Activated T-helper 1 cell treated with anti-CD3 and anti-CD28 coated beads, Interleukin-12 subunit alpha, Interleukin-12 subunit beta, Interleukin-2, Interleukin-4 antibody, amounts not matched to agents 30 ng/mL and 10 ng/mL and 1 ng/mL, durations not matched to agents 14 hours and 24 hours and 36 hours (primary cell): ENCODE measurements at regions not wholly inside any gene's neighbourhood (a gene's known extent, or its start where the extent isn't known, plus 50 kb on each side); places are given as distances from the start of the nearest gene placed in this dataset.

ENCODE experiments used
- DNase-seq: peaks from one replicate; pipeline ENCODE4 v3.0.0; 2021; ENCODE audit warnings: low spot score
- H3K27ac Mint-ChIP-seq: one replicate; pipeline ENCODE4 v1.8.0; 2021; ENCODE audit warnings: mild to moderate bottlenecking, mixed read lengths
- H3K27me3 Mint-ChIP-seq: one replicate; pipeline ENCODE4 v1.8.0; 2022; ENCODE audit warnings: mild to moderate bottlenecking, moderate library complexity, mixed read lengths; ENCODE audit not compliant: insufficient read depth
- H3K36me3 Mint-ChIP-seq: one replicate; pipeline ENCODE4 v1.8.0; 2021; ENCODE audit warnings: low read depth, mixed read lengths
- H3K4me1 Mint-ChIP-seq: one replicate; pipeline ENCODE4 v1.8.0; 2021; ENCODE audit warnings: low read depth, mixed read lengths
- H3K4me3 Mint-ChIP-seq: one replicate; pipeline ENCODE4 v1.8.0; 2021; ENCODE audit warnings: mild to moderate bottlenecking, moderate library complexity, mixed read lengths
- H3K9me3 Mint-ChIP-seq: one replicate; pipeline ENCODE4 v1.8.0; 2021; ENCODE audit warnings: mixed read lengths
- intact Hi-C: fragments of 100-400 bp; cut with micrococcal nuclease; formaldehyde crosslinking; loops from one replicate; pipeline ENCODE4 v1.15.1; 2024

DNA sequence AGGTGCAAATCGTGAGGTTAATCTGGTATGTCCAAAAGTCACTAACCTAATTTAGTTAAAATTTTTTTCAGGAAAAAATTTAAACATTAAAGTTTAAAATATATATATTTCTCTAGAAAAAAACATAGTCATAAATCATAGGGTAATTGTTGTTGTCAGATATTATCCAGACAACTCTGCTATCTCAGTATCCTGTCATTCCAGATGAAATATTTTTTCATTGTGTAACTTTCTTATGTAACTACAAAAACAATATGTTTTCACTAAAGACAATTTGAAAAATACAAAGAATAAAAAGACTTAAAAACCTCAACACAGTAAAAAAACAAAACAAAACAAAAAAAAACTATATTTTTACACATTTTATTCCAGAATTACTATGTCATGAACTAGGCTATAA, 57.6 kb downstream of the TENT5A start:
- Mint-ChIP-seq H3K27me3 (no peaks in the 10 kb centered on the region), H3K4me1 (no peaks in the 10 kb centered on the region), H3K27ac (no peak overlapping the region), H3K36me3 (no peaks in the 10 kb centered on the region), H3K4me3 (no peak overlapping the region), H3K9me3 (no peaks in the 10 kb centered on the region)
- intact Hi-C loops = no loop called here
- no peak for DNase-seq

DNA sequence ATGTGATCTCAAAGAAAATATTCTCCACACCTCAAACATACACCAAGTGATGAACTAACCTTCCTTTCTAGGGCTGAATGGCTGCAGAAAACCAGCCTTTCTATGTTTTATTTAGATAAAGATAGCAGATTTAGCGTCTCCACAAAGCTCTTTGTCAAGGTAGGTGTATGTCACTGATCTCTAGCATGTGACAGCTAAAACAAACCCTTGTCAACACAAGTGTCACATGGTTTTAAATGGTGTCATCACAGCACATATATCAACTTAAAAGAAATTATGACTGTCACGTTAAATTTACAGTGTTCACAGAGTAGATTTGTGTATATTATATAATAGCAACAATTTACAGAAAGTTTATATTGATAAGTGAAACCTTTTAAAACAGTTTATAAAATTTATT, 58.3 kb downstream of the TENT5A start:
- intact Hi-C loops = no loop called here
- no peak overlapping the region for H3K4me3 Mint-ChIP-seq
- H3K27ac Mint-ChIP-seq = no peak overlapping the region
- H3K9me3 Mint-ChIP-seq = no peaks in the 10 kb centered on the region
- H3K36me3 Mint-ChIP-seq = no peaks in the 10 kb centered on the region
- no peak for DNase-seq
- H3K4me1 Mint-ChIP-seq = no peaks in the 10 kb centered on the region
- H3K27me3 Mint-ChIP-seq = no peaks in the 10 kb centered on the region

DNA sequence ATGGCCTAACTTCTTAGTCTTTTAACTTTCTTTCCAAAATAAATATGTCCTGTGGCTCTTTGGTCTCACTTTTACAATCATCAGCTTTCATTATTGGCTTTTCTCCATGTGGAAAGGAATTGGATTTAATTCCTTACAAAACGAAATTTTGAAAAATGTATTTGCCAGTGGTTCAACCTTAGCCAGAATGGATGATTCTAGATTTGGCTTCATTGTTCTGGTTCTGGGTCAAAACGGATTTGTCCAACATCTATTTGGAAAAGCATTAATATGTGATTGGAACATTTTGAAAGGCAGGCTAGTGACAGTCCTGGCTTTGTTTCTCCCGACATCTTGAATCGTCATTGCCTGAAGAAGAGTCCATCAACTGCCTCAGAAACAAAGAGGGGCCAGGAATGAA, 59.2 kb downstream of the TENT5A start:
- Mint-ChIP-seq H3K27ac (no peak overlapping the region), H3K4me3 (no peak overlapping the region), H3K36me3 (no peaks in the 10 kb centered on the region), H3K4me1 (no peaks in the 10 kb centered on the region), H3K9me3 (no peaks in the 10 kb centered on the region), H3K27me3 (no peaks in the 10 kb centered on the region)
- intact Hi-C loops = no loop called here
- no peak for DNase-seq

DNA sequence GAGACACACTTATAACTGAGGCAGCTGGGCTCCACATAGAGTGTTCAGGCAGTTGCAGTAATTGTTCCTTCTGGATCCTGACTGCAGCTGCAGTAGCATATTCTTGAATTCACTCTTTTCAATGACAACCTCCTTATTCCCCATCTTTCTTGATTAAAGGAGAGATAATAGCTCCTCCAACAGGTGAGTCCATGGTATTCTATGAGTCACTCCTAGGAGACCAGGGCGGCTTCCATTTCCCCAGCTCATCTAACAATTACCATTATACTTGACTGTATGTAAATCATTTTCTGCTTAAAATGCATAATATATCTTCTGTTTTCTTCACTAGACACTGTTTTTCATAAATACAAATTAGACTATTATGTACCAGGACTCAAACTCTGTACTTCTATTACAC, 62.4 kb downstream of the TENT5A start:
- no peak overlapping the region for H3K4me3 Mint-ChIP-seq
- H3K9me3 Mint-ChIP-seq = no peaks in the 10 kb centered on the region
- H3K27ac Mint-ChIP-seq = no peak overlapping the region
- no peaks in the 10 kb centered on the region for H3K4me1 Mint-ChIP-seq
- intact Hi-C loops = no loop called here
- no peaks in the 10 kb centered on the region for H3K36me3 Mint-ChIP-seq
- no peaks in the 10 kb centered on the region for H3K27me3 Mint-ChIP-seq
- no peak for DNase-seq

DNA sequence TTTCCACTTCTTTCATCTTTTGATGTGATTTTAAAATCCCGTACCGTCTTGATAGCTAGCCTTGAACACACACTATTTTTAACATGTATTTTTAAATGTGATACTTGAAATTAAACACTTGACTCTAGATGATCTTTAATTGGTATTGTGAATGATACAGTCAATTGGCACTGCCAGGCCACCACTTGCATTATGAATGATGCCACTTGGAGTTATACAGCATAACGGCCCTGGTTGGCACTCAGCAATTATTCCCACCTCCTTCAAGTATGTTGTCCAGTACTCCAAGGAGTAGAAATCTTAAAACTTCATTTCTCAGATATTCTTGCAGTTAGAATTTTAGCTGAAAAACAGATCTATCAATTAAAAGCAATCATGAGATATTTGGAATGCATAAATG, 62.9 kb downstream of the TENT5A start:
- intact Hi-C loops = no loop called here
- Mint-ChIP-seq H3K4me1 (no peaks in the 10 kb centered on the region), H3K9me3 (no peaks in the 10 kb centered on the region), H3K36me3 (no peaks in the 10 kb centered on the region), H3K27me3 (no peaks in the 10 kb centered on the region), H3K27ac (no peak overlapping the region), H3K4me3 (no peak overlapping the region)
- no peak for DNase-seq

DNA sequence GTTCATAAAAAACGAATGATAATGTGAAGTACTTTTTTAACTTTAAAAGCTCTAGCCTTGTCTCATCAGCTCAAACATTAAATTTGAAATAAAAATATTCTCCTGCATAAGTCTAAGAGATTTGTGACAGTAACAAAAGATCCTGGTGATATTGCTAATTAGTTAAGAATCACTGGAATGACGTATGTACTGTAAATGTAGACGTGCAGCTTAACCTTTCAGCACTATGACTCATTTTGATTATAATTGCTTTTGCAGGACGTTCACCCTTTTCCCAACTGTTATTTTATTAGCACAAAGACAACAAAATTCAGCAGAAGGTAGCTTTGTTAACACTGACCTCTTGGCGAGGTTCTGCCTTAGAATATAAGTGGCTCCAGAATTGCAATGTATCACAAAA, 68.6 kb downstream of the TENT5A start:
- H3K36me3 Mint-ChIP-seq = no peaks in the 10 kb centered on the region
- DNase-seq = no peak
- H3K4me1 Mint-ChIP-seq = no peaks in the 10 kb centered on the region
- intact Hi-C loops = no loop called here
- H3K27ac Mint-ChIP-seq = no peak overlapping the region
- H3K27me3 Mint-ChIP-seq = no peaks in the 10 kb centered on the region
- no peak overlapping the region for H3K4me3 Mint-ChIP-seq
- H3K9me3 Mint-ChIP-seq = no peaks in the 10 kb centered on the region

DNA sequence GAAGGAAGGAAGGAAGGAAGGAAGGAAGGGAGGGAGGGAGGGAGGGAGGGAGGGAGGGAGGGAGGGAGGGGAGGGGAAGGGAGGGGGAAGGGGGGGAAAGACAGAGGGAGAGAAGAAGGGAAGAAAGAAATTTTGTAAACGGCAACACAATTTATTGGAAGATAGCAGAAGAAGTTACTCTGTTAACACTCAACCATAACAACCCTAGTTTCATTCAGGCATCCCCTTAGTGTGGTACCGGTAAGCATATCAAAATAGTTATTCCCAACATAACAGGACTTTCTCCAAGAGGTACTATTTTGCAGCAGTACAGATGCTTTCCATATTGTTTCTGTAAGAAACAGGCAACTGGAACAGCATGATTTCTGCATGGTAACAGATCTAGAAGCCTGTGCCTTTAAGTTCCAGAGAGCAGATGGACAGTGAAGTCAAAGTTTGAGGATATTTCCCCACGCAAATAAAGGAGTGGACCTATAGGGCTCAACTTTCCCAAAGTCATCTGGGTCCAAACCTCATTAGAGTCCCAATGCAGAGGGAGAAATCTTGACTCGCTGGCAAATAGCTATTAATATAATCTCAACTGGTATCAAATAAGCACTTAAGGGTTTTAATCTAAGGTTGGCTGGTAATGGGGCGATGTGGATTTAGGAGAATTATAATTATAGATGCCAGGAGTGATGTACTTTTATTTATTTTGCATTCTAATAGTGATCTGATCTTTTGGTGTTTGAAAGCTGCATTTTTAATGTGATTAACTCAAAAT, 69.4 kb downstream of the TENT5A start:
- Mint-ChIP-seq H3K36me3 (no peaks in the 10 kb centered on the region), H3K27ac (no peak overlapping the region), H3K27me3 (no peaks in the 10 kb centered on the region)

DNA sequence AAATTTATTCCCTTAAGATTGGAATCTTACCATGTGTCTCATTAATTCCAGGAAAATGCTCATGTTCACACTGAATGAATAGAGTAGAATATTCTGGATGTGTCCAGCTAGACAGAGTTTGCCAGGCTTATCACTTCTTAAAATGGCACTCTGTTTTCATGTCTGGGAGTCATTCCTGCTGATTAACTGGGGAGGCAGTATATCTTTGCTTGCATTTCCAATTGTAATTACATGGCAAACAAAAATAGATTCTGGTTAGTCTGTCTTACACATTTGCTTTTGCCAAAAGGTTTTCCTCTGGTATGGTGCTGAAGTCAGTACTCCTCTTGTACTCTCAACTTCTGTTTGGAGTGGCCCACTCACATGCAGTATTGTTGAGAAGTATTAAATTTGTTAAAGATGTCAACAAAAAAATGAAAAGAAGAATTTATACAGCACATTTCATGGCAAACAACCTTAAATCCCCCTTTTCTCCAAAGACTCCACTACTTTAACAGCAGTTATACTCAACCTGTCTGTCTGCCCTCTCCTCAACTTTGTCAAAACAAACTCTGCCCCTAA, 70.2 kb downstream of the TENT5A start:
- Mint-ChIP-seq H3K4me1 (no peaks in the 10 kb centered on the region), H3K27me3 (no peaks in the 10 kb centered on the region), H3K36me3 (no peaks in the 10 kb centered on the region), H3K4me3 (no peak overlapping the region), H3K27ac (no peak overlapping the region), H3K9me3 (no peaks in the 10 kb centered on the region)
- intact Hi-C loops = no loop called here
- DNase-seq = no peak

More for the DNA sequence above, 69.4 kb downstream of the TENT5A start:
- H3K4me3 Mint-ChIP-seq = no peak overlapping the region
- H3K4me1 Mint-ChIP-seq = no peaks in the 10 kb centered on the region
- H3K9me3 Mint-ChIP-seq = no peaks in the 10 kb centered on the region
- DNase-seq = no peak
- intact Hi-C loops = no loop called here

DNA sequence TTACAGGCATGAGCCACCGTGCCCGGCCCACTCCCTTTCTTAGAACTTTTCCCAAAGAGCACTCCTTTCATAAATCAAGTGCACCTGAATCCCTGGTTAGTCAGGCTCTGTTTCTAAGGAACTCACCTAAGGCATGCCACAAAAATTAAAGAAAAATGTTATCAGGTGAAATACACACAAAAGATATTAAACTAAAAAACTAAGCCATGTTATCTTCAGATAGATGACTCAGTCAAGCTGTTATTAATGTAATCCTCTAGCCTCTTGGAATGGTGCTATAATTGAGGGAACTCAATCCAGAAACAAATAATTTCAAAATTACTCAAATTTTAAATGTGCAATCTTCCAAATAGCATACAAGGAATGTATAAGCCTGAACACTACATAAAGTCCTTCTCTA, 83.0 kb downstream of the TENT5A start:
- no peaks in the 10 kb centered on the region for H3K27me3 Mint-ChIP-seq

DNA sequence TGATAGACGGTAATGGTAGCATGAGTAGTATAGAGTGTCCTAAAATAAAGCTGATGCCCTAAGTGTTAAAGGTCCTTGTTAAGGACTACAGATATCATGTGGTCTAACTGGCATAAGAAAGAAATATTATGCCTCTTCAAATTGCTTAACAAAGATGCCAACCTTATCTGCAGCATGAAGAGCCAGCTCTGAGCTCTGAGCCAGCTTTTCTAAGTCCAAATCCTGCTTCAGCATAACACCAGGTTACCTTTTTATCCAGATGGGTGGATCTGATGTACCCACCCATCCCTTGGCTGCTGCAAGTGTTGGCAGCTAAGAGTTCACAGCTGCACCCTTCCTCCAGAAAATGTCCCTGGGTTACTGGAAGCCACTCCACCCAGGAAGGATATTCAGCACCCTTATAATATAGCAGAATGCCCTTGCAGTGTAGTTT, 83.8 kb downstream of the TENT5A start:
- Mint-ChIP-seq H3K27ac (no peak overlapping the region), H3K36me3 (no peaks in the 10 kb centered on the region), H3K4me3 (no peak overlapping the region), H3K9me3 (no peaks in the 10 kb centered on the region), H3K27me3 (no peaks in the 10 kb centered on the region), H3K4me1 (no peaks in the 10 kb centered on the region)
- no peak for DNase-seq
- intact Hi-C loops = no loop called here

More for the DNA sequence above, 83.0 kb downstream of the TENT5A start:
- H3K36me3 Mint-ChIP-seq = no peaks in the 10 kb centered on the region
- DNase-seq = no peak
- H3K4me1 Mint-ChIP-seq = no peaks in the 10 kb centered on the region
- no peaks in the 10 kb centered on the region for H3K9me3 Mint-ChIP-seq
- H3K27ac Mint-ChIP-seq = no peak overlapping the region
- no peak overlapping the region for H3K4me3 Mint-ChIP-seq
- intact Hi-C loops = no loop called here

DNA sequence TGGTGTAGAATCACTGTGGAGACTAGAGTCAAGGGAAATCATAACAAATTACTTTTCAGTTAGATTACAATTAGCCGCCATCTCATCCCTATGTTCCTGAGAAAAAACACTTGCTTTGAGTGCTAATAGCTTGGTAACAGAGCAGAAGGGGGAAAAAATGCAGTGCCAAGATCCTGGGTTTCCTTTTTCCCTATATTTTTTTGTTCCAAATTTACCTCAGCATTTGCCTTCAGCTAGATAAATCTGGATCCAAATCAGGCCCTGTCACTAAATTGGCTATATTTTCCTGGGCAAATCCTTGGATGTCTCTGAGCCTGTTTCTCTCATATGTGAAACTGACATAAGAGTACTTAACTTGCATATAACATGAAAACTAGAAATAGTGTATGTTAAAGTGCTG, 86.0 kb downstream of the TENT5A start:
- no peak overlapping the region for H3K4me3 Mint-ChIP-seq
- no peaks in the 10 kb centered on the region for H3K4me1 Mint-ChIP-seq
- no peaks in the 10 kb centered on the region for H3K9me3 Mint-ChIP-seq
- intact Hi-C loops = no loop called here
- H3K36me3 Mint-ChIP-seq = no peaks in the 10 kb centered on the region
- no peak overlapping the region for H3K27ac Mint-ChIP-seq
- no peak for DNase-seq
- H3K27me3 Mint-ChIP-seq = no peaks in the 10 kb centered on the region

DNA sequence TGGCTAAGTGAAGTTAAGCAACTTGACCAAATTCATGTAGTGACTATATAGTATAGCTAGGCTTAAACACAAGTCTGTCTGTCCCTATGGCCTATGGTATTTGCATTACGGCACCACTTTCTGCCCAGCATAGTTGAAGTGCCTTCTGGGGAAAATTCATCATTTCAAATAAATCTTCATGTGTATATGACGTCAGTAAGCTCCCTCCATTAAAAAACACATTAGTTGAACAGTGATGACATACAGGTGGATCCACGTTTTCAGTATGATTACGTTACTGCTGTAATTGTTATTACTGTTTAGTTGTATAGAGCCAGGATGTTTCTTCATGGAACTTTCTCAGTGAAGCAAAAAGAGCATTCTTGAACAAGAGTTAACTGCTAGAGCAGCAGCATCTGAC, 96.2 kb downstream of the TENT5A start:
- no peak for DNase-seq
- Mint-ChIP-seq H3K4me1 (no peaks in the 10 kb centered on the region), H3K27me3 (peaks cover 2% of the 10 kb centered on the region), H3K36me3 (no peaks in the 10 kb centered on the region), H3K4me3 (no peak overlapping the region), H3K27ac (no peak overlapping the region), H3K9me3 (no peaks in the 10 kb centered on the region)
- intact Hi-C loops = no loop called here

DNA sequence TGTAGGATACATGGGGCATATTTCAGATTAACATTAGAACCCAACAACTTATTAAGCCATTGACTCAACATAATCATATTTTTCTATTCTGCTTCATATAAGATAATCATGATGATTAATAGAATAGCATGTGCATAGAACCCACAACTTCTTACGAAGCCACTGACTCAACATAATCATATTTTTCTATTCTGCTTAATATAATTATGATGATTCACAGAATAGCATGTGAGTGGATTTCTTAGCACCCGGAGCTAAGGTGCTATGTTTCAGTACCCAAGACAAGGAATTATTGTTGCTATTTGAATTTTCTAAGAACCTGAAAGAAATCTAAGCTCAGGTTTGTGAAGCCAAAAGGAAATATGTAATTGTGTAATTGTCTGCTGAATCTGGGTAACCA, 96.8 kb downstream of the TENT5A start:
- intact Hi-C loops = no loop called here
- no peak overlapping the region for H3K27ac Mint-ChIP-seq
- H3K9me3 Mint-ChIP-seq = no peaks in the 10 kb centered on the region
- H3K36me3 Mint-ChIP-seq = no peaks in the 10 kb centered on the region
- H3K4me1 Mint-ChIP-seq = no peaks in the 10 kb centered on the region
- peaks cover 2% of the 10 kb centered on the region for H3K27me3 Mint-ChIP-seq
- H3K4me3 Mint-ChIP-seq = no peak overlapping the region
- no peak for DNase-seq

DNA sequence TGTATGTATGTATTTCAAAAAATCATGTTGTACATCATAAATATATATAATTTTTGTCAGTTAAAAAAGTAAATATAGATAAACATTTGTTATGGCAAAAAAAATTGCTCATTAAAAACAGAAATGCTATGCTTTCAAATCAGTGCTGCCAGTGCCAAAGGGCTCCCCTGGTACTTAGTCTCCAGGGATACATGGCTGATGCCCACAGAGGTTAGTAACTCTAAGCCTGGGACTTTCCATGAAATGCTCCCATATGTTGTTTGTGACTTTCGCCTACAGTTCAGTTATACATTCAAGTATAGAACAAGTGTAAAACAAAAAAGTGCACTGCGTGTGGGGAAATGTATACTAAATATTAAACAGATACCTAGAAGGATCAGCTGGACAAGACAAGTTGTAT, 104.0 kb downstream of the TENT5A start:
- no peaks in the 10 kb centered on the region for H3K9me3 Mint-ChIP-seq
- no peaks in the 10 kb centered on the region for H3K27me3 Mint-ChIP-seq

More for the DNA sequence above, 104.0 kb downstream of the TENT5A start:
- Mint-ChIP-seq H3K4me3 (no peak overlapping the region), H3K27ac (no peak overlapping the region), H3K36me3 (no peaks in the 10 kb centered on the region), H3K4me1 (no peaks in the 10 kb centered on the region)
- intact Hi-C loops = no loop called here
- DNase-seq = no peak
